Stimulated activated CD8-positive, alpha-beta memory T cell treated with anti-CD3 and anti-CD28 coated beads, Interleukin-4, amount 100 ng/mL, for 1 hour (primary cell): ENCODE measurements at regions not wholly inside any gene's neighbourhood (a gene's known extent, or its start where the extent isn't known, plus 50 kb on each side); places are given as distances from the start of the nearest gene placed in this dataset.

ENCODE experiments used
- DNase-seq, 2 donors: peaks; one replicate each; pipeline ENCODE4 v3.0.0-alpha.2; 2020; ENCODE audit warnings: low read depth in 2 of 2, low spot score in 1 of 2

DNA sequence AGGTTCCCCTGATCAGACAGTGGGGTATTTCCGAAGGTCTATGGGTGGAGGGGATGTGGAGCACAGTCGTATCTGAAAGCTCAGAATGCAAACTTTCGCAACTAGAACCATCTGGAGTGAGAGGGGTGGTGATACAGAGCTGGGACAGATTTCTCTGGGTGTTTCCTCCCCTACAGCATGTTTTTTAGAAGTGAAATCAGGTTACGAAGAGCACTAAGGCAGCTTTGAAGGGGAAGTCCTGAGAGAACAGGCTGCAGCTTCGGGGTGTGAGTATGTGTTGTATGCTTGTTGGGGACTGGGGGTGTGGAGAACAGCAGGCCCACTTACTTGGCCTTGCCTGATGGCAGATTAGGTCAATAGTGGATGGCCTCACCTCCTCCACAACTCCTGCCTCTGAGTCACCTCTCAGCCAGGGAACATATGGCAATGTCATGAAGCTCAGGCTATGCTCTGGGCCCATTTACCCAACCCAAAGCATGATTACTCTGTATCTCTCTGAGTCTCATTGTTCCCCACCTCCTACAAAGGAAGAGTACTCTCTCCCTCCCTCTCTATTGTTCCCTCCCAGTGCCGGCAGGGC lies 107.2 kb upstream of the RASGRP1 start:
- no peak for DNase-seq

- DNase-seq = no peak
Observed at GRCh38 chr15:38672273-38672672, 107.7 kb upstream of the RASGRP1 start.

- DNase-seq = no peak
Observed at GRCh38 chr15:38672814-38673670, 108.4 kb upstream of the RASGRP1 start.

GRCh38 chr15:38674448-38674847 lies 109.8 kb upstream of the RASGRP1 start:
- DNase-seq = no peak

DNA sequence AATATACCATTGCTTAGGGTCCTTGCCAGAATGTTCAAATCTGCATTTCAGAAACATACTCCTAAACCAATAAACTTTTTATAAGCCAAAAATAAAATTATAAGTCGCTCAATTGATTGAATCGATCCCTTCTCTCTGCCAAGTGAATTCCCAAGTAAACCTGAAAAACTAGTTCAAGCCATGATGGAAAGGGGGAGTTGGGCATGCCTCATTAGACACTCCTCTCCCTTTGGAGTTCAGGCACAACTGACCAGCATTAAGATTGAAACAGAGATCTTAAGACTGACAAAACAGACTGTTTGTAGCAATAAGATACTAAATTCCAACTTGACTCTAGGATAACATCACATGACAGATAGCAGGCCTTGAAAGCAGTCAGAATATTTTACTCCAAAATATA lies 113.7 kb upstream of the RASGRP1 start:
- DNase-seq = no peak

- no peak for DNase-seq
Observed at GRCh38 chr15:38680775-38681174, 116.2 kb upstream of the RASGRP1 start.

- no peak for DNase-seq
Observed at GRCh38 chr15:38682363-38682762, 117.7 kb upstream of the RASGRP1 start.

DNA sequence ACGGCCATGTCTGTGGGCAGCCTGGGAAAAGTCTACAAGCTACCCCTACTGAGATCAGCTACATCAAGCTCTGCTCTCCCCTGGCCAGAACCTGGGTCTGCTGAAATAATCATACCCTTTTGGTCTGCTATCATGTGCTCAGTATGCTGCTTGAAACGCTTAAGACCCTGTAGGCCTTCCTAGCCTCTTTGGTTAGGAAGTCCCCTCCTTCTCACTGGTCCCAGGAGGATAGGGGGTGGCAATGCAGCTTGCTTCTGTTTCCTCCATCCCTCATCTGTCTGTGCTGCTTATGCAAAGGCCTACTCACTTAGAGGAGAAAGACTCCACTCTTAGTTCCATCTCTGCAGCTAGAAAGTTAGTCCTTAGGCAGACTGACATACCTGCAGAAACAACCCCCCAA lies 118.2 kb upstream of the RASGRP1 start:
- no peak for DNase-seq

DNA sequence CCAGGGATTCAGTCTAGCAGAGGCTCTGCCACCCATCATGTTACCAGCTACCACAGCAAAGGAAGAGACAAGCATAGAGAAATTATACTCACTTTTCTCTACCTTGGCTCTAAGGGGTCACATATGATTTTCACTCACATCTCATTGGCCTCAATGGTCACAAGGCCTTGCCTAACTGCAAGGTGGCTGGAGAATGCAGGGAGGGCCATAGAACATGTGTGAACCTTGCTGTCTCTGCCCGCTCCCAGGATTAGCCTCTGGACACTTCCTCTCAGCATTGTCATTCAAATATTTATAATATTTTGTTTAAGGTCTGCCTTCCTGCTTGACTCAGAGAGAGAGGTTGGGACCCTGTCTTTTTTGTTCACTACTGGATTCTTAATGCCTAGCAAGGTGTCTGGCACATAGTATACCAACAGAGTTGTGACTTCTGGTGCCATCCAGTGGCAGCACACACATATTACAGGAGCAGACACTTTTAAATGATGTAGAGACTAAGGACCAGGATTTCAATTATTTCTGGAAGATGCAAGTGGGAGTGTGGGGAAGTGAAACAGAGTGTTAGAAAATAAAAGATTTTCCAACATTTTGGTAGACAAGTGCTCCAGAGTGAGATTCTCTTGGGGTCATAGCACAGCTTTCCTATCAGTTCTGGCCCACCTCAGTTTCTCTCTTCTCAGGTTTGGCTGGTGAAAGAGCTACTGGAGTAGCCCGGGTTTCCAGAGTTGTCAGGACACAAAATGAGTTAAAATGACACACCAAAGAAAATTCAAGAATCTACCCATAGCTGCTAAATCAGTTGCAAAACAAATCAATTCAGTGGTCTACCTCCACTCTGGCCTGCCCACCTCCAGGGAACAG lies 119.0 kb upstream of the RASGRP1 start:
- DNase-seq = peak in 1 of 2 donors; percentile 57

GRCh38 chr15:38684440-38685010 lies 119.9 kb upstream of the RASGRP1 start:
- DNase-seq = no peak

- no peak for DNase-seq
Observed at GRCh38 chr15:38685686-38686339, 121.2 kb upstream of the RASGRP1 start.

- no peak for DNase-seq
Observed at GRCh38 chr15:38687340-38687739, 122.7 kb upstream of the RASGRP1 start.

DNA sequence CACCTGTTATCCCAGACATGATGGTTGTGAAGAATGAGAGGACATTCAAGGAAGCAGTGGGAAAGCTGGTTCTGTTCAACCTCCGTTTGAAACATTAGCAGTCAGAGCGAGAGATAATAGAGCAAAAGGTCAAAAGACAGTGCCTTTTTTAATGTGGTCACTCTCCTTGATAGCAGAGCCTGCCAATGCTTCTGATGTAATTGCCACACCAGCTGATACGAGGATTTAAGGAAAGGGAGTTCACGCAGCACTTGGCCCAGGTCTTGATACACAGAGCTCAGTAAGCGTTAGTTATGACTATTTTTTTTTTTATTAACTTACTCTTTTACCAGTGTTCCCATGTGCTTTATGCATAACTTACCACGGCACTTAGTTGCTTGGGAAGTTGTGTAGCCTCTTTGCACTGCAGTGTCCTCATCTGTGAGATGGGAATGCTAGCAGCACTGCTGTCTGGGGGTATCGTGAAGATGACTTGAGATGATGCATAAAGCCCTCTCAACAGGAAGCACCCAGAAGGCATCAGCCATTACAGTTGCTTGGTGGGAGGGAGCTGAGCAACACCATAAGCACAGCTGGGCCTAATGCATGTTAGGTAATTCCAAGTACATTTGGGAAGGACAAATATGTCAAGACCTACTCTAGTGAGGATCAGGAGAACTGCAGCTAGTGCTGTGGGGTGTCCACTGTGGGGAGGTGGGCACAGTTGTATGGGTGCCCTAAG lies 123.3 kb upstream of the RASGRP1 start:
- no peak for DNase-seq

DNA sequence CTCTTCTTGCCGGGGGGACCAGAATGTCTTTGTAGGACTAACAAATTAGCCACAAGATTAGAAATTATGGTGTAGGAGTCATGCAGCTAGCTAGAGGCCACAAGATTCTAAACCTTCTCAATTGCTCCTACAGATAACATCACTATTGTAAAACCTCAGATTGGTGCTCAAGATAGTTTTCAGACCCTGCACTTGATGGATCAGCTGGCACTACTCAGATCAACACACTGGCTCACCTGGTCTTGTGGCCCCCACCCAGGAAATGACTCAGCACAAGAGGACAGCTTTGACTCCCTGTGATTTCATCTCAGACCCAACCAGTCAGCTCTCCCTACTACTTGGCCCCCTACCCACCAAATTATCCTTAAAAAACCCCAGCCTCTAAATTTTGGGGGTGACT lies 124.1 kb upstream of the RASGRP1 start:
- no peak for DNase-seq

DNA sequence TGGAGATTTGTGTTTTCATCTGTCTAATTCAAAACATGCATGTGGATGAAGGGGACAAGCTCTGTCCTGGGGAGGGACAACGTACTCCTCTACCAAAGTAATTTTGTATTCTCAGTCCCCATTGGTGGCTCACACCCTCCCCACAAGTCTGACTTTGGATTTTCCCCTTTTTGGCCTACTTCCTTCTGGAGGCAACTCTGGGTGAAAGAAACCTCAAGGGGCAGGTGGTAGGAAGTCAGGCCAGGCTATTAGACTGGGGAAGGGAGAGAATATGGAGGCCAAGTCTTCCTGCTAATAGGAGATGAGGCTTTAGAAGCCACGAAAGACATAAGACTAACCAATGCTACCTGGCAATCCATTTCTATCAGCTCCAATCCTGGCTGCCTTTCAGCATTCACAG lies 124.9 kb upstream of the RASGRP1 start:
- no peak for DNase-seq

GRCh38 chr15:38690216-38690615 lies 125.6 kb upstream of the RASGRP1 start:
- no peak for DNase-seq

GRCh38 chr15:38690719-38691332 lies 126.2 kb upstream of the RASGRP1 start:
- peak; percentile 52 to 68 for DNase-seq

- no peak for DNase-seq
Observed at GRCh38 chr15:38691377-38691776, 126.8 kb upstream of the RASGRP1 start.

- DNase-seq = no peak
Observed at GRCh38 chr15:38691965-38692788, 127.6 kb upstream of the RASGRP1 start.
